Fibroblast of skin of right quadriceps (primary cell): ENCODE measurements at regions not wholly inside any gene's neighbourhood (a gene's known extent, or its start where the extent isn't known, plus 50 kb on each side); places are given as distances from the start of the nearest gene placed in this dataset.
A peak's percentile ranks its signal among the peaks of the same experiment; 100 is the strongest.
"Not testable (repeated sequence)": the region's sequence is repeated elsewhere in the genome, so short reads cannot be mapped to it uniquely, and the experiment has no call there.

Source experiments
- DNase-seq: peaks from one replicate; pipeline ENCODE4 v3.0.0-alpha.2; 2013

DNA sequence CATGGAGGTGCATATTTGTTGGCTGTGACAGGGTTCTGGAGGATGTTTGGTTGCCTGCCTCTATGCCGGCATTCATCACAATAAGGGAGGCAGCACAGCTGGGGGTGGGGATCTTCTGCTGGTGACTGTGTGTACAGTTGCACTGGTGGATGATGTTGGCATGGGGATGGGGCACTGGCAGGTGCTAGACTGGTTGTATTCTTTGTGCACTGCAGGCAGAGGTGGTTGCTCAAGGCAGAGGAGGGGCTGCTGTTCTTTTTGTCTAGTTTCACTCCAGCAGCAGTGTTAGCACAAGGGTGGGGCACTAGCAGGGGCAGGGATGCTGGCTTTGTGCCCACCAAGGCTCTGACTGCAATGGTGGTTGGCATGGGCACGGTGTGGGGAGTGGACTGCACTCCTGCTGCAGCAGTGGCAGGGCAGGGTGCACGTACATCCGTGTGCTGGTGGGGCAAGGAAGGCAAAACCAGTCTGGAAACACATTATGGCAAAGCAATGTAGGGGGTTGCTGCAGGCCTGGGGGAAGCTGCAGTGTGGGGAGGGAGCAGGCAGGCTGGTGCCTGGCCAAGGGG is 69.3 kb downstream of the ISOC1 start:
- no peak for DNase-seq

DNA sequence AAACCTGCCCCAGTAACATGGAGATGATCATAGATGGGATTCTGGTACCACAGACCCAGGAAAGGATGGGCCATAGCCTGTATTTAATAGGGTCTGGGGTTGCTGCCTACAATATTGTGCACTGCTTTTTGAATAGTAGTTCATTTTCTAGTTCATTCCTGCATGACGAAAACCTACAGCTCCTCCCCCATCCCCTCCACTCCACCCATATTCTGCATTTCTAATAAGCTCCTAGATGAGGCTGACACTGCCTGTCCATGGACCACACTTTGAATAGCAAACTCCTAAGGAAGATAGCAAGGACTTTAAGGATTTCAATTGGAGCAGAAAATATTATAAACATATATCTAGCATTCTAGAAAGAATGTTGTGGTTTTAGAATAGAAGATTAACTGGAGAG is 75.5 kb downstream of the ISOC1 start:
- no peak for DNase-seq

DNA sequence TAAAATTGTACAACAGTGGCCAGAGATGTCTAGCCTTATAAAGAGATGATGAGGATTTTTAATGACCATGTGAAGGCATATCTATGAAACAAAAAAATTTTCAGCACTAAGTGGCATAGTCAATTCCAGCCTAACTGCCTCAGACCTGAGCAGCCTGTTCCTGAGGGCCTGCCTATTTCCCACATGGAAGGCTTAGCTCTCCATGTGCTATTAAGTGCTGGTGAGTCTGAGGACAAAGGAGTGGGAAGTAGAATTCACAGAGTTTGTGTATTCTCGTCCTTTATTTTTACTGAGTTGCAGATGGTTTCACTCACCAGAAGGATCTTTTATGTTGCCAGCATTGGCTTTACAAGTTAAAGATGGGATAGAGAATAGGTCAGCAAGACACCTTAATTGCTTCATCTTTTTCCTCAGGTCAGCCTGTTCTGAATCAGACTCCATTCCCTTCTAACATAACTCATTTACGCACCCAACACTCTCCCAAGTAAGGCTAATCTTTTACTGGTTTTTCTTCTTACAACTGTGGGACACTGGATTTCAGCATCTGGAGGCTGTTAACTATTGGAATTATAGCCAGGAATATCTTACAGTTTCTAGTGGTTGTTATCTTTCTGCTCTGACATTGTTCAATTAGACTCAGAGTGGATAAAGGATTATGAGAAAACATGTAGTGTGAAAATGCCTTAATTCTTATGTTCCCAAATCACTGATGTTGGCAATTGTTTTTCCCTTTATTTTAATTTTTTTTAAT is 76.8 kb downstream of the ISOC1 start:
- no peak for DNase-seq

DNA sequence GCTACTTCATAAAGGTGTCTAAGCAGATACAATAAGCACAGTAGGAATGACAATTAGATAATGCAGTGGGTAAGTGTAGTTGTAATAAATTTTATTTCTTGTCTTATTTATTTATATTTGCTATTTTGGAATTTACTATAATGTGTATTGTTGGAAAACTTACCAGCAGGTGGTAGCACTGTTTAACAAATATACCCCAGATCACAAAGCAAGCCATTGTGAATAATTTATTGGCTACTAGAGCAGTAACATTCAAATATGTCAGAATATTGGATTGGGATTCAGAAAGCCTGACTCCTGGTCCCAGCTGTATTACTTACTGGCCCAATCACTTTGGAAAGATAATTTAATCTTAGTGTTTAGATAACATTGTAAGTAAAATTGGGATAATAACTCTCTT is 78.0 kb downstream of the ISOC1 start:
- peak; percentile 15 for DNase-seq

DNA sequence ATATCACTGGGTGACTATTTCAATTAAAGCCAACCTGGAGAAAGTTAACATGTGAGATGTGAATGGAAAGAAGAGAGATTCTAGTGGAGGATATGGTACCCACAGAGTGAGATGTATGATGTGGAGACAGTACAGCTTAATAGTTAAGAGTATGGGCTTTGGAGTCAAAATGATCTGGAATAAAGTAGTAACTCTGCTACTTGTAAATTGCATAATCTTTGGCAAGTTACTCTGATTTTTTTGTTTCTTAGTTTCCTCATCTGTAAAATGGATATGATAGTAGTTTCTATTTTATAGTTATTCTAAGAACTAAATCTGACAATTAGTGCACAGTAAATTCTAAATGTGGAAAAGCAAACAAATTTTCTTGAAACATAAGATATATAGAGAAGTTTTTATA is 79.2 kb downstream of the ISOC1 start:
- DNase-seq: no peak

DNA sequence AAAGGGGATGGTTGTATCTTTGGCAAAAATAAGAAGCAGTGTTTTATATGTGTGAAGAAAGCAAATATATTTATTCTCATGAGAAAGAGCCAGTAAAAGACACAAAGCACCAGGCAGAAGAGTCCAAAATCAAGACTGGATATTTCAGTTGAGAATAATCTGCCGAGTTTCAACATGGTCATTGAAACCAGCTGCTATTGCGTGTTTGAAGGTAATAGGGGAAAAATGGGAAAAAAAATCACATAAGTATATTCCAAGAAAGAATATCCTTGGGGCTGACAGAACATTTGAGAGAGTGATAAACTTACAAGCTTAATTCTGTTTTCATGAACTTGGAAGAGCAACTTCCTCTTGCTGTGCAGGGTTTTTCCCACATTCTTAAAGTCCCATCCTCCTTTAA is 79.9 kb downstream of the ISOC1 start:
- no peak for DNase-seq

DNA sequence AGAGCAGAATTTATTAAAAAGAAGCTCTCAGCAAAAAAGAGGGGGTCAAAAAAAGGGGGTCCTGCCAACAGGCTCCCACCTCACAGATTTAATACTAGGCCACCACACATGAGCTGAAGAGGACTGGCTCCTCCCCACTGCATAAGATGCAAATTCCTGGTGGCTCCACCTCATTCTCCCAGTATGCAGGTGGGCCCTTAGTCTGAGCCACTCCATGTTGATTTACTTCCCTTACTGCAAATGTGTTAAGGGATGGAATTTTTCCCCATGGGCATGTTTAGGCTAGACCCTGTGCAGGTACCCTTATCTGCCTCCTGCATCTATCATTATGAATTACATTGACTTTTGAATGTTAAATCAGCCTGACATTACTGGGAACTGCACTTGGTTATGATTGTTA is 82.9 kb downstream of the ISOC1 start:
- no peak for DNase-seq

DNA sequence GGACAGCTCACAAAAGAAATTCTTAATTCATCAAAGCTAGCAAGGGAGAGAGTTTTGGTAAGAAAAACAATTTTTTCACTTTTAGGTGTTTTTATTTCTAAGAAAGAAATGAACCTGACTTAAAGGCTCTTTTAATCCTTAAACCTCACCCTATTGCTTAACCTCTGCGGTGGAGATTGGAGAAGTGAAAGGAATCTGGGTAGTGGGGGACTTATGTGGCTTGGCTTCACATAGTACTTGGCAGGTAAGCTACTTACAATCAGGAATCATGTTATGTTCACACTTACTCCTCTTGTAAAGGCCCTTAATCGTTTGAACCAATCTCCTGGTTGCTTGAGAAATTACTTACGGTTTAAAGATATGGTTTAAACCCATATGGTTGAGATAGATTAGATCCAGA is 104.8 kb downstream of the ISOC1 start:
- DNase-seq: no peak

DNA sequence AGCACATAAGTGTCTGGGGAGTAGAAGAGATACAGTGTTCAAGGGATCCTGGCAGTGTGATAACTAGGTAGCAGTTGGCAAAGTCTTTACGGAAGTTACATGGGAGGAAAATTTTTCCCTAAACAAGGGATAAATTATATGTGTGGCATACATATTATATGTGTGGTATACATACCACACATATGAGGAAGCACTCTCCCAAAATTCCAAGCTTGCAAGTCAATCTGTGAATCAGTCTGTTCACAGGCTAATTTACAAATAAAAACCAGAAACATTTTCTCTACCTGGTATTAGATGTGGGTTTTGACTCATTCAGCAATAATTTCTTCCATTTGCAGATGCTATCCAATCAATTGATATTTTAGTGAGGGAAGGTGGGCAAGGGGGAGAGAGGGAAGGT is 110.0 kb downstream of the ISOC1 start:
- peak; percentile 42 for DNase-seq

DNA sequence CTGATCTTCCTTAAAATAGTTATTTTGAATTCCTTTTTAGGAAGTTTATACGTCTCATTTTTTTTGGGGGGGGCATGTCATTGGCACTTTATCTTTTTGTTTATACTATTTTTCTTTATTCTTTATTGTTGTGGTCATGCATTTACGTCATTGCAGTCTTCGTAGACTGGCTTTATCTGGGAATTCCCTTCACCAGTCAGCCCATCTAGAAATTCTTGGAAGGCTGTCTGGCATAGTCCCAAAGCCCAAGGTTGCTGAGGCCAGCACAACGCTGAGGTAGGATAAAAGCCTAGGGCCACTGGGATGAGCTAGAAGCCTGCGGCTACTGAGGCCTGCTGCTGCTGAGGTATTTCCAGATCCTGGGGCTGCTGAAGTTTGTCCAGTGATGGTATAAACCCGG is 121.5 kb downstream of the ISOC1 start:
- DNase-seq: no peak

DNA sequence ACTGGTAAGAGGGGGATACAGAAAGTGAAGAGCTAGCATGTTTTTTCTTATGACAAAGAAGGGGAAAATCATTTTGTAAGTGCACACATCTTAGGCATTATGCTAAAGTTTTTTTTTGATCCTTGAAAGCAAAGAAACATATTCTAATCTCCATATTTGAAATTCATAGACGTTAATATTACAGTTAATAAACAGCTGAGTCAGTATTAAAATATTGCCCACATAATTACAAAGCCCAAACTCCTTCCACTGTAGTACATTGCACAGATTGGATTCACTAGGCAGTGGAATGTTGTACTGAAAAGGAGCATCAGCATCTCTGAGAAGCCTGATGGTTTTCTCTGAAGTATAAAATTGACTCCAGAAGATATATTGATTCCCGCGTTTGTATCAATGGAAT is 122.6 kb downstream of the ISOC1 start:
- DNase-seq: no peak

DNA sequence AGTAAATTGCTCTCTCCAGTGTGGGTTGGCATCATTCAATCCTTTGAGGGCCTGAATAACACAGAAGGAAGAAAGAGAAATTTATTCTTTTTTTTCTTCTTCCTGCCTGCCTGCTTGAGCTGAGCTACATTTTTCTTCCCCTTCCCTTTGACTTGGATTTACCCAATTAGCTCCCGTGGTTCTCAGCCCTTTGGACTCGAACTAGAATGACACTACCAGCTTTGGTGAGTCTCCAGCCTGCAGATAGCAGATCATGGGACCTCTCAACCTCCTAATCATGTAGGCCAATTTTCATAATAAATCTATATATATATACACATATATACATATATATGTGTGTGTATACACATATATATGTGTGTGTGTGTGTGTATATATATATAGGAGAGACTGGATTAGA is 128.6 kb downstream of the ISOC1 start:
- no peak for DNase-seq

DNA sequence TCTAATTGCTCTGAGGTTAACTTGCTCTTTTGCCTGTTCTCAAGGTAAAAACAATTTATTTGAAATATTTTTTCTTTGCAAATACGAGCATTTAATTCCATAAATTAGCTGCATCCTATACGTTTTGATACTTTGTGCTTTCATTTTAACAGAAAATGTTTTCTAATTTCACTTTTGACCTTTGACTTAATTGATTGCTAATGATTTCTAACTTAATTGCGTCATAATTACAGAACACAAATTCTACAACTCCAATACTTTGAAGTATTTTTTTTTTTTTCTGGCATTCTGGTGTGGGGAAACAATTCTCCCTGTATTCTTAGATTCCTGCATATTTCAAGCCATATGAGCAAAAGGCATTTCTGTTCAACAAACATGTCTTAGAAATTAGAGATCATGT is 134.0 kb downstream of the ISOC1 start:
- DNase-seq: no peak

DNA sequence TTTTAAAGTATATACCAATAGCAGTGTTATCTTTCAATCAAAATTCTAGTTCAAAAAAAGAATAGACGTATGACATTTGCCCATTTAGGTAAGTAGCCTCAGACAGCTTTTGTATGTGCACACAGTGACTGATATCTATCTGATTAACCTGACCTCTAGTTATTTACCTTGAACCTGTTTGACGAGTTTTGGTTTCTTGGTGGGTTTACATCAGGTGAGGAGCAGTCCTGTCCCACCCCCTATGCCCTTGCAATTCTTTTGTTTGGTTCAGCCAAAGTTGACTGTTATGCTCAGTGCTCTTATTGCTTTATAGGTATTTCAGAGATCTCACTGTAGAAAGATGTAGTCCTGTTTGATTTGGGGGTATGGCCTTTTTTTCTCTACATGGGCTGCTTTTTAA is 147.2 kb downstream of the ISOC1 start:
- no peak for DNase-seq

DNA sequence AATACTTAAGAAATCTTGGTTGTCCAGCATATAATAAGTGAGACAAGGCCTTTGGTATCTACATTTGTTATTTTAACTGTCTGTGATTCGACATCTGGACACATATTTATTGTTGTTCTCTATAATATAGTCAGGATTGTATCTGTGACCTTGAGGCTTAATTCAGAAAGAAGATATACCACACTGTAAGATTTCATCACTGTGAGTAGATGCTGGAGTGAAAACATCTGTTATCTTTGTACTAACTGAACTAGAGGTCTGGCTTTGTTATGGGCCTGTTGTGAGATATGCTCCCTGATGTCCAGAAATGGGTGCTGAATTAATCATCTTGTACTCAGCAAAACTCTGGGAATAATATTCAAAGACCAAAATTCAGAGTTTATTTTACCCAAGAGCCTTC is 148.5 kb downstream of the ISOC1 start:
- DNase-seq: peak; percentile 57

DNA sequence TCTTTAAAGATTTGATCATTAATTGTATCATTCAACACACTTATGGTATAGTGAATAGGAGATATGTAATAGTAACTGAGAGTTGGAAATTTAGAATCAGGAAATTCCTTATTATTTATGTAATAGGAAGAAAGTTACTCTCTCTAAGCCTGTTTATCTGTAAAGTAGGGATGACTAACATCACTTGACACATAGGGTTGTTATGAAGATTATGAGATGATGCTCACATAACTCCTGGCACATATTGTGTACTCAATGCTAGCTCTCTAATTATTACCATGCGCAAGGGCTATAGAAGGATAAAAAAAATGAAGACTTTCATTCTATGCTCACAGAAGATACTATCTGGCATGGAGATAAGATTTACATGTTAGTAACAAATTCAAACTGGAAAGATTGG is 149.9 kb downstream of the ISOC1 start:
- peak; percentile 89 for DNase-seq

DNA sequence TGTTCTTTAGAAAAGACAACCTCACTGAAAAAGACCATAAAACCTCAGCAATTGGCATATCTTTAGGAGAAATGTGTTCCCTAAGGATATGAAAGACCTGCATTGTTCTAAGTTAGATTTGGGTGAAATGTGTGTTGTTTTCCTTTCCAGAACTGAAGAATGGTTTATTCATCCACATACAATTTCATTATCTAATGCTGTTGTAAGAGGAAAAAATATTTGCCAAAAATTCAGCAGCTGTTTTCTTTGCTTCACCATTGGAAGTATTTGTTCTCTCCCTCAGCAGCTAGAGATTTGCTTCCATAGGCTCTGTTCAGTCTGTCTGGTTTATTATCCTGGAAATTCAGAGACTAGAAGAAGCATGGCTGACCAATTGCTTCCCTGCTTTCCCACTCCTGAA is 150.9 kb downstream of the ISOC1 start:
- no peak for DNase-seq

DNA sequence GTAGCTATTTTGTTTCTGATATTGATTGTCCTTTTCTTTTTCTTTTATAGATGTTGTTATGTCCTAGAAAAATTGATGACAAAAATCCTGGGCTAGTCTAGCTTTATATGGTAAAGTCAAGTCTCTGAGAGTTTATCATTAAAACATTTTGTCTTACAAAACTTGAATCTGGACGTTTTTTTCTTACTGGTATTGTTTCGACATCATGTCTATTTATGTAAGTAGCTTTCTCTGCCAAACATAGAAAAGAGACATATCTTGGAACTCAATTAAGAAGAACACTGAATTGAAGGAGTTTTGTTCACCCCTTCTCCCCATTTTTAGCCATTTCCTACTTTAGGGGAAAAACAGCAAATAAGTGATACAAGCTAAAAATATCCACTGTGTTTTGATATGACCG is 151.5 kb downstream of the ISOC1 start:
- no peak for DNase-seq

DNA sequence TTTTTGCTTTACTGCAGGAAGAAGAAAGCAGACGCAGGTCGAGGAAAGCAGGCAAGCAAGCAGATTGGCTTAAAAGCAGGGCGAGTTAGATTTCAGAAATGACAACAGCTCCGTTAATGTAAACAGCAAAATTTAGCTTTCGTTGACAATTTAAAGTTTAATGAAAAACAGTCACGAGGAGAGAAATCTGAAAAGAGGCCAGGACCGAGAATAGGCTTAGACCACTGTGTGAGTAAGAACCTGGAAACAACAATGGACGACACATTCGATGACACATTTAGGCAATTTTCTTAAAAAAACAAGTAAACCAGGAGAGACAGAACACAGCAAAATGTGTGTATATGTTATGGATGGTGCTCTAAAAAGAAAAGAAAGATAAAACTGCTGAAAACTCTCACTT is 155.3 kb downstream of the ISOC1 start:
- peak; percentile 19 for DNase-seq

DNA sequence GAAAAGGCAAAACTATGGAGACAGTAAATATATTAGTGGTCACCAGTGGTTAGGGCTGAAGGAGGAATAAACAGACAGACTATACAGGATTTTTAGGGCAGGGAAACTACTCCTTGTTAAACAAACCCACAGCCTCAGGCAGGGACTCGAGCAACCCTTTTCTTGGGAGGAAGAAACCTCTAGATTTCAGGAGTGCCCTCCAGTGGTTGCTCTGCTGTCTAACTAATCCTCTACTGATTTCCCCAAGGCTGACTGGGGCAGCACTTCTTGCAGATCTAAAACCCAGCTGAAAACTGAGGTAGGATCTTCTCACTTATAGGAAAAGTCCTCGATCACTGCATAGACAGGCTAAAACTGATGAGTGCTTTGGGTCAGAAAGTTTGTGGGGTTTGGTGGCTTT is 176.8 kb downstream of the ISOC1 start:
- DNase-seq: peak; percentile 11

DNA sequence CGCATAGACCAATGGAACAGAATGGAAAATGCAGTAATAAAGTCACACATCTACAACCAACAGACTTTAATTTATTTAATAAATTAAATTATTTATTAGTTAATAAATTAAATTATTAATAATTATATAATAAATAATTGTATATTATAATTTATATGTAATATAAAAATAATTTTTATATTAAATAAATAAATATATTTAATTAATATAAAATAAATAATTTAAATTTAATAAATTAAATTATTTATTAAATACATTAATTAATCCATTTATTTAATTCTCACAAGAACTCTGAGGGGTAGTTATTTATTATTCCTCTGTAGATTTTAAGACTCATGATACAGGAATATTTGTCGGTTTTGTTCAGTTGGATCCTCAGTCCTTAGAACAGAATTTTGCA is 176.1 kb upstream of the ADAMTS19 start:
- no peak for DNase-seq

DNA sequence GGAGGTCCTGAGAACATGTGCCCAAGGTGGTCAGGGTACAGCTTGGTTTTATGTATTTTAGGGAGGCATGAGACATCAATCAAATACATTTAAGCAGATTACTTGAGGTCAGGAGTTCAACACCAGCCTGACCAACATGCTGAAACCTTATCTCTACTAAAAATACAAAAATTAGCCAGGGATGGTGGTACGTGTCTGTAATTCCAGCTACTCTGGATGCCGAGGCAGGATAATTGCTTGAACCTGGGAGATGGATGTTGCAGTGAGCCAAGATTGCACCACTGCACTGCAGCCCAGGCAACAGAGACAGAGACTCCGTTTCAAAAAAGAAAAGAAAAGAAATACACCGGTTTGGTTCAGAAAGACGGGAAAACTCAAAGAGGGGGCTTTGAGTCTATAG is 165.9 kb upstream of the ADAMTS19 start:
- not testable (repeated sequence) for DNase-seq

DNA sequence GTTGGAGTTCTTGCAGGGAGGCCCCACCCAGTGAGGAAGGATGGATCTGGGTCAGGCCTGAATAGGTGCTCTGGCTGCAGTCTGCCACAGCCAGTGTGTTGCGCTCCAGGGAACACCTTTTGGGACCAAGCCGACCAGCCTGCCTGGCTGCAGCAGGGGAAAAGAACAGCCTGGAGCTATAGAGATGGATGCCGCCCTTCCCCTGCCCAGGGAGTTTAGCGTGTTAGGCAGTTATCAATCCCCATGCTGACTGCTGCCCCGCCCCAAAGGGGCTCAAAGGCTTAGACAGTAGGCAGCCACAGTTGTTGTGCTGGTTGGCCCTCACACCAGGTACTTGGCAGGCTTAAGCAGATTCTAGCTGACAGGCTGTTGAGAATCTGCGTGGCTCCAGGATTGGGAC is 153.4 kb upstream of the ADAMTS19 start:
- DNase-seq: no peak

DNA sequence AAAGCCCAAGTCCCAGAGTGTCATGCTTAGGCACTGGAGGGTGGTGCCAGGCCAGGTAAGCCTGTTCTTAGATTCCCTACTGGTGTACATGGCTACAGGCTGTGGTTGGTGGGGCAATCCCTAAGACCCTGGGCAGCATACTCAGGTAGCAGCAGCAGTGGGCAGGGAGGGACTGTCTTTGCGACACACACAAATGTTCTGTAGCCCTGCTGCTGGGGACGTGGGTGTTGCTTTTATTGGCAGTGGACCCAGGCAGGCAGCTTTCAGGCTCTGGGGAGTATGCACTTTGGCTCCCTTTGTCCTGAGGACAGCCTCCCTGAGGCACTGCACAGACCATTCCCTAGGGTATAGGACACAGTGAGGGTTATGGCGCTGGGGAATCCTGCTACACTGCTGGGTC is 137.1 kb upstream of the ADAMTS19 start:
- no peak for DNase-seq

DNA sequence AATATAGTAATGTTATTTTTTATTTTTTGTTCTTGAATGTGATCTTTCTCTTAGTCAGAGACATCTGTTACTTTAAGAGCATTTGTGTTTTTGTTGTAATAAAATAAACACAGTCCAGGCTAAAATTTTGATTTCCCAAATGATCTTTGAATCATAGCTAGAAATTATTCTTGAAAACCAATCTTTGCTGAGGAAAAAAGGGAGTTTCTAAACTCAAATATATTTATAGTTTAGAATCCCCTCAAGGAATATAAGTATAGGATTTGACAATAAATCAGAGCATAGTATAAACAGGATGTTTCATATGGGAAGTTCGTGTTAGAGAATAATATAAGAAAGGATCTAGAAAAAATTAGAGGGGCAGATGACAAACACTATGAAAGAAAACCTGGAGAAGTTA is 118.8 kb upstream of the ADAMTS19 start:
- DNase-seq: no peak
